HG03039 (cell line): ENCODE measurements at regions not wholly inside any gene's neighbourhood (a gene's known extent, or its start where the extent isn't known, plus 50 kb on each side); places are given as distances from the start of the nearest gene placed in this dataset.
"Not testable (repeated sequence)": the region's sequence is repeated elsewhere in the genome, so short reads cannot be mapped to it uniquely, and the experiment has no call there.

Experiments
- ATAC-seq: cut with Tn5 transposase; IDR thresholded peaks from one replicate; pipeline ENCODE4 v1.9.1; 2021; ENCODE audit warnings: mild to moderate bottlenecking, moderate library complexity; ENCODE audit not compliant: unreplicated experiment

GRCh38 chr1:70812442-70813109 lies 235.0 kb downstream of the PTGER3 start:
- no peak for ATAC-seq

GRCh38 chr1:70818401-70818800 lies 229.2 kb downstream of the PTGER3 start:
- ATAC-seq, result no peak

- ATAC-seq, result no peak
Observed at GRCh38 chr1:70819231-70819630, 228.4 kb downstream of the PTGER3 start.

- ATAC-seq, result no peak
Observed at GRCh38 chr1:70819785-70820184, 227.8 kb downstream of the PTGER3 start.

GRCh38 chr1:70820396-70820795 lies 227.2 kb downstream of the PTGER3 start:
- no peak for ATAC-seq

- no peak for ATAC-seq
Observed at GRCh38 chr1:70820995-70821394, 226.6 kb downstream of the PTGER3 start.

GRCh38 chr1:70826428-70826827 lies 221.2 kb downstream of the PTGER3 start:
- no peak for ATAC-seq

- ATAC-seq, result no peak
Observed at GRCh38 chr1:70827030-70827429, 220.6 kb downstream of the PTGER3 start.

- no peak for ATAC-seq
Observed at GRCh38 chr1:70828177-70828576, 219.4 kb downstream of the PTGER3 start.

GRCh38 chr1:70834365-70834764 lies 213.3 kb downstream of the PTGER3 start:
- ATAC-seq, result not testable (repeated sequence)

GRCh38 chr1:70836456-70836855 lies 211.2 kb downstream of the PTGER3 start:
- no peak for ATAC-seq

- no peak for ATAC-seq
Observed at GRCh38 chr1:70840260-70840953, 207.2 kb downstream of the PTGER3 start.

GRCh38 chr1:70842562-70842961 lies 205.1 kb downstream of the PTGER3 start:
- no peak for ATAC-seq

GRCh38 chr1:70843452-70843851 lies 204.2 kb downstream of the PTGER3 start:
- no peak for ATAC-seq

- ATAC-seq, result no peak
Observed at GRCh38 chr1:70847013-70847412, 200.6 kb downstream of the PTGER3 start.

- no peak for ATAC-seq
Observed at GRCh38 chr1:70855203-70855602, 192.4 kb downstream of the PTGER3 start.

GRCh38 chr1:70856201-70856600 lies 191.4 kb downstream of the PTGER3 start:
- no peak for ATAC-seq

- ATAC-seq, result no peak
Observed at GRCh38 chr1:70863239-70863638, 184.4 kb downstream of the PTGER3 start.

- no peak for ATAC-seq
Observed at GRCh38 chr1:70864302-70864701, 183.3 kb downstream of the PTGER3 start.

- no peak for ATAC-seq
Observed at GRCh38 chr1:70866542-70867264, 180.9 kb downstream of the PTGER3 start.

- ATAC-seq, result no peak
Observed at GRCh38 chr1:70871790-70872189, 175.8 kb downstream of the PTGER3 start.

- no peak for ATAC-seq
Observed at GRCh38 chr1:70874063-70874462, 173.6 kb downstream of the PTGER3 start.
